ENCODE measurements at regions not wholly inside any gene's neighbourhood (a gene's known extent, or its start where the extent isn't known, plus 50 kb on each side); places are given as distances from the start of the nearest gene placed in this dataset.

GRCh38 chr5:89445106-89445745 lies 562.2 kb upstream of the MEF2C start:
- TF ChIP-seq TOX (CRISPR knock-in tag; IDR thresholded peaks at IDR 0.05; ENCODE audit: borderline replicate concordance) (no peak), SNAI2 (CRISPR knock-in tag; IDR thresholded peaks at IDR 0.05) (no peak), ZFP30 (CRISPR knock-in tag; IDR thresholded peaks at IDR 0.05) (no peak), BACH2 (CRISPR knock-in tag; IDR thresholded peaks at IDR 0.05; ENCODE audit: borderline replicate concordance) (no peak), ZC3H10 (CRISPR knock-in tag; IDR thresholded peaks at IDR 0.05) (no peak), OSR1 (CRISPR knock-in tag; IDR thresholded peaks at IDR 0.05) (no peak), ZNF8 (CRISPR knock-in tag; IDR thresholded peaks at IDR 0.05) (no peak), ZNF565 (CRISPR knock-in tag; conservative IDR thresholded peaks at IDR 0.05; ENCODE audit: low read depth) (no peak)

DNA sequence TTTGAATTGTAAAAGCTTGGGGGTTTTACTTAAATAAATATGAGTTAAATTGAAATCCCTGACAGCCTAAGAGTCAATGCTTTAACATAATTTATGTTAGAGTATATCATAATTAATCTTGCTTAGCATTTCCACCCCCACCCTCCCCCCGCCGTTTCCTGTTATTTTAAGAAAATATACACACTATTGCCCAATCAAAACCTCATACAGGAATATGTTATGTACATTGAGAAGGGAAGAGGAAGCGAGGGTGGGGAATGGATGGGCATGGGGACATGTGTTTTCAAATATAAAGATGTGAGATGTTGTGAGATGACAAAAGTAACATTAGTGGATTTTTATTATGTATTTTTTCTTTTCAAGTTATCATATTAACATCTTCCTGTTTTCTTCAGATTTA lies 561.1 kb upstream of the MEF2C start:
- no peak for ATAC-seq

More at GRCh38 chr5:89445106-89445745, 562.2 kb upstream of the MEF2C start:
- ATAC-seq: no peak

GRCh38 chr5:89443508-89443907 lies 560.5 kb upstream of the MEF2C start:
- TF ChIP-seq ZNF565 (CRISPR knock-in tag; conservative IDR thresholded peaks at IDR 0.05; ENCODE audit: low read depth) (no peak), ISL1 (CRISPR knock-in tag; IDR thresholded peaks at IDR 0.05) (no peak), ESRRG (CRISPR knock-in tag; IDR thresholded peaks at IDR 0.05) (no peak), ZNF8 (CRISPR knock-in tag; IDR thresholded peaks at IDR 0.05) (no peak)
- ATAC-seq: no peak

More for the DNA sequence above, 561.1 kb upstream of the MEF2C start:
- no peak for TF ChIP-seq ZFP3 (CRISPR knock-in tag; IDR thresholded peaks at IDR 0.05)
- no peak for TF ChIP-seq BACH2 (CRISPR knock-in tag; IDR thresholded peaks at IDR 0.05; ENCODE audit: borderline replicate concordance)
- TF ChIP-seq RARB (CRISPR knock-in tag; IDR thresholded peaks at IDR 0.05): no peak
- TF ChIP-seq ISL1 (CRISPR knock-in tag; IDR thresholded peaks at IDR 0.05): no peak
- no peak for TF ChIP-seq ZNF70 (CRISPR knock-in tag; IDR thresholded peaks at IDR 0.05)
- TF ChIP-seq ZC3H10 (CRISPR knock-in tag; IDR thresholded peaks at IDR 0.05): no peak
- no peak for TF ChIP-seq ZNF8 (CRISPR knock-in tag; IDR thresholded peaks at IDR 0.05)
- no peak for TF ChIP-seq OSR1 (CRISPR knock-in tag; IDR thresholded peaks at IDR 0.05)
- no peak for TF ChIP-seq POU6F1 (CRISPR knock-in tag; IDR thresholded peaks at IDR 0.05; ENCODE audit: borderline replicate concordance, low read depth)

DNA sequence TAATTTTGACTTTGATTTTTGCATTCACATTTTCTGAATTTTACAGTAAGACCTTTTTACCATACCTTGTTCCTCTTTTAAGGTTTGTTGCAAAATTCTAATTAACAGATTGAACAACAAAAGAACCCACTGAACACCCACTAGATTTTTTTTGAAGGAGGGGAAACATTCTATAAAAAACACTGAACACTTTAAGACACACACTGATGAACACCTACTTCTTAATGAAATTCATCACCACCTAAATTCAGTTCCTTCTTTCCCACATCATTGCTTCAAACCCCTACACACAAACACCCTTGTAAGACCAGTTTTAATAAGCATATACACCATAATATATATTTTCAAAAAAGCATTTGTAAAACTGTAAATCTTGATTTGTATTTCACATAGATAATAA lies 559.0 kb upstream of the MEF2C start:
- no peak for ATAC-seq
- TF ChIP-seq ZFP3 (CRISPR knock-in tag; IDR thresholded peaks at IDR 0.05): no peak
- TF ChIP-seq ZNF70 (CRISPR knock-in tag; IDR thresholded peaks at IDR 0.05): no peak
- TF ChIP-seq ZFP30 (CRISPR knock-in tag; IDR thresholded peaks at IDR 0.05): no peak
- no peak for TF ChIP-seq OSR1 (CRISPR knock-in tag; IDR thresholded peaks at IDR 0.05)
- no peak for TF ChIP-seq ZC3H10 (CRISPR knock-in tag; IDR thresholded peaks at IDR 0.05)
- TF ChIP-seq, protein P1, sequence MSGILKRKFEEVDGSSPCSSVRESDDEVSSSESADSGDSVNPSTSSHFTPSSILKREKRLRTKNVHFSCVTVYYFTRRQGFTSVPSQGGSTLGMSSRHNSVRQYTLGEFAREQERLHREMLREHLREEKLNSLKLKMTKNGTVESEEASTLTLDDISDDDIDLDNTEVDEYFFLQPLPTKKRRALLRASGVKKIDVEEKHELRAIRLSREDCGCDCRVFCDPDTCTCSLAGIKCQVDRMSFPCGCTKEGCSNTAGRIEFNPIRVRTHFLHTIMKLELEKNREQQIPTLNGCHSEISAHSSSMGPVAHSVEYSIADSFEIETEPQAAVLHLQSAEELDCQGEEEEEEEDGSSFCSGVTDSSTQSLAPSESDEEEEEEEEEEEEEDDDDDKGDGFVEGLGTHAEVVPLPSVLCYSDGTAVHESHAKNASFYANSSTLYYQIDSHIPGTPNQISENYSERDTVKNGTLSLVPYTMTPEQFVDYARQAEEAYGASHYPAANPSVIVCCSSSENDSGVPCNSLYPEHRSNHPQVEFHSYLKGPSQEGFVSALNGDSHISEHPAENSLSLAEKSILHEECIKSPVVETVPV (CRISPR knock-in tag; IDR thresholded peaks at IDR 0.05): no peak
- TF ChIP-seq TCF4 (CRISPR knock-in tag; IDR thresholded peaks at IDR 0.05; ENCODE audit: borderline replicate concordance): no peak
- no peak for TF ChIP-seq ZNF8 (CRISPR knock-in tag; IDR thresholded peaks at IDR 0.05)
- no peak for TF ChIP-seq CREB5 (CRISPR knock-in tag; IDR thresholded peaks at IDR 0.05; ENCODE audit: low read depth)
- no peak for TF ChIP-seq GLIS3 (CRISPR knock-in tag; IDR thresholded peaks at IDR 0.05)
- TF ChIP-seq, protein P2, sequence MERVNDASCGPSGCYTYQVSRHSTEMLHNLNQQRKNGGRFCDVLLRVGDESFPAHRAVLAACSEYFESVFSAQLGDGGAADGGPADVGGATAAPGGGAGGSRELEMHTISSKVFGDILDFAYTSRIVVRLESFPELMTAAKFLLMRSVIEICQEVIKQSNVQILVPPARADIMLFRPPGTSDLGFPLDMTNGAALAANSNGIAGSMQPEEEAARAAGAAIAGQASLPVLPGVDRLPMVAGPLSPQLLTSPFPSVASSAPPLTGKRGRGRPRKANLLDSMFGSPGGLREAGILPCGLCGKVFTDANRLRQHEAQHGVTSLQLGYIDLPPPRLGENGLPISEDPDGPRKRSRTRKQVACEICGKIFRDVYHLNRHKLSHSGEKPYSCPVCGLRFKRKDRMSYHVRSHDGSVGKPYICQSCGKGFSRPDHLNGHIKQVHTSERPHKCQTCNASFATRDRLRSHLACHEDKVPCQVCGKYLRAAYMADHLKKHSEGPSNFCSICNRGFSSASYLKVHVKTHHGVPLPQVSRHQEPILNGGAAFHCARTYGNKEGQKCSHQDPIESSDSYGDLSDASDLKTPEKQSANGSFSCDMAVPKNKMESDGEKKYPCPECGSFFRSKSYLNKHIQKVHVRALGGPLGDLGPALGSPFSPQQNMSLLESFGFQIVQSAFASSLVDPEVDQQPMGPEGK (CRISPR knock-in tag; IDR thresholded peaks at IDR 0.05; ENCODE audit: borderline replicate concordance): no peak
- no peak for TF ChIP-seq ARNTL (CRISPR knock-in tag; IDR thresholded peaks at IDR 0.05; ENCODE audit: borderline replicate concordance, low read depth)
- no peak for TF ChIP-seq RARB (CRISPR knock-in tag; IDR thresholded peaks at IDR 0.05)
- no peak for TF ChIP-seq ISL1 (CRISPR knock-in tag; IDR thresholded peaks at IDR 0.05)
- no peak for TF ChIP-seq BACH2 (CRISPR knock-in tag; IDR thresholded peaks at IDR 0.05; ENCODE audit: borderline replicate concordance)
- TF ChIP-seq ZNF565 (CRISPR knock-in tag; conservative IDR thresholded peaks at IDR 0.05; ENCODE audit: low read depth): no peak
- TF ChIP-seq ESRRG (CRISPR knock-in tag; IDR thresholded peaks at IDR 0.05): no peak
- TF ChIP-seq TOX (CRISPR knock-in tag; IDR thresholded peaks at IDR 0.05; ENCODE audit: borderline replicate concordance): no peak
- TF ChIP-seq POU6F1 (CRISPR knock-in tag; IDR thresholded peaks at IDR 0.05; ENCODE audit: borderline replicate concordance, low read depth): no peak
